ENCODE measurements at regions not wholly inside any gene's neighbourhood (a gene's known extent, or its start where the extent isn't known, plus 50 kb on each side); places are given as distances from the start of the nearest gene placed in this dataset.
"Not testable (repeated sequence)": the region's sequence is repeated elsewhere in the genome, so short reads cannot be mapped to it uniquely, and the experiment has no call there.

GRCh38 chr13:50467156-50468110, 376.1 kb downstream of the DLEU7 start:
- Histone ChIP-seq H3K27ac (no peak overlapping the region), H3K4me1 (ENCODE audit: insufficient read depth) (no peaks in the 10 kb centered on the region), H3K27me3 (no peaks in the 10 kb centered on the region), H3K36me3 (no peaks in the 10 kb centered on the region), H3K4me3 (no peak overlapping the region), H3K9me3 (no peaks in the 10 kb centered on the region)
- TF ChIP-seq EP300 (IDR thresholded peaks at IDR 0.05) (no peak), CTCF (IDR thresholded peaks at IDR 0.05) (no peak), POLR2A (IDR thresholded peaks at IDR 0.05) (no peak)
- DNase-seq, result no peak
- intact Hi-C loops (cut with DNase I), result no loop called here
- WGBS, 3 donors, result 61 to 75% (median 73%) methylated on average over 11 of the region's 11 CpGs

GRCh38 chr13:50468849-50469669, 374.4 kb downstream of the DLEU7 start:
- Histone ChIP-seq H3K27me3 (no peaks in the 10 kb centered on the region), H3K4me1 (ENCODE audit: insufficient read depth) (no peaks in the 10 kb centered on the region), H3K9me3 (no peaks in the 10 kb centered on the region), H3K4me3 (no peak overlapping the region), H3K27ac (no peak overlapping the region), H3K36me3 (no peaks in the 10 kb centered on the region)
- intact Hi-C loops (cut with DNase I), result no loop called here
- DNase-seq, result no peak
- 66 to 82% (median 71%) methylated on average over 13 of the region's 13 CpGs for WGBS, 3 donors
- TF ChIP-seq POLR2A (IDR thresholded peaks at IDR 0.05) (no peak), CTCF (IDR thresholded peaks at IDR 0.05) (no peak), EP300 (IDR thresholded peaks at IDR 0.05) (no peak)

GRCh38 chr13:50473050-50473449, 370.4 kb downstream of the DLEU7 start:
- H3K4me3 ChIP-seq; H3K27ac ChIP-seq; H3K4me1 ChIP-seq (ENCODE audit: insufficient read depth); H3K9me3 ChIP-seq; intact Hi-C loops (cut with DNase I); H3K27me3 ChIP-seq; H3K36me3 ChIP-seq; DNase-seq: not testable (repeated sequence)
- WGBS, 3 donors, result 96 to 98% methylated on average over 1 to 3 of the region's 3 CpGs; no CpG with 5 or more reads in 1 of the 3 donors

- WGBS, 3 donors, result 86 to 90% (median 87%) methylated on average over 2 of the region's 2 CpGs
- TF ChIP-seq CTCF (IDR thresholded peaks at IDR 0.05) (no peak), EP300 (IDR thresholded peaks at IDR 0.05) (no peak), POLR2A (IDR thresholded peaks at IDR 0.05) (no peak)
Measured at GRCh38 chr13:50474088-50474662, 369.3 kb downstream of the DLEU7 start.

More at GRCh38 chr13:50474088-50474662, 369.3 kb downstream of the DLEU7 start:
- no peaks in the 10 kb centered on the region for H3K36me3 ChIP-seq
- H3K4me1 ChIP-seq (ENCODE audit: insufficient read depth), result no peaks in the 10 kb centered on the region
- DNase-seq, result no peak
- no peak overlapping the region for H3K27ac ChIP-seq
- no peaks in the 10 kb centered on the region for H3K9me3 ChIP-seq
- intact Hi-C loops (cut with DNase I), result no loop called here
- H3K4me3 ChIP-seq, result no peak overlapping the region
- no peaks in the 10 kb centered on the region for H3K27me3 ChIP-seq

Measured in ovary (tissue), 7 donors.